ENCODE measurements at regions not wholly inside any gene's neighbourhood (a gene's known extent, or its start where the extent isn't known, plus 50 kb on each side); places are given as distances from the start of the nearest gene placed in this dataset.
A peak's percentile ranks its signal among the peaks of the same experiment; 100 is the strongest.

DNA sequence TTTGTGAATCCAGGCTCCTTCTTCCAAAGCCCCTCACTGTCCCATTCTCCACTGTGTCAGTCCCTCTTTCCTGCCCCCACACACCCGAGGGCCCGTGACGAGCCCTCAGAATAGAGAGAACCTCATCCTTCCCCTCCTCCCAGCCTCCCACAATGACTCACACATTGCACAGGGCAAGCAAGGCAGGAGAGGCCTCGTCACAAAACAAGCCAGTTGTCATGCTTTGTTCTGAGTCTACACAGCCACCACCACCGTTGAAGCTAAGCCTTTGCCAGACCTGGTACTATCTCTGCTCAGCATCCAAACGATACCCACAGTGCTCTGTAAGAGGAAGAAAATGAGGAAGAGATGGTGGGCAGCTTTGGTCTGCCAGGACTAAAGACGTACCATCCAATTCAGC is 142.2 kb upstream of the ZNF366 start:
- WGBS, 5 donors = 70 to 86% (median 79%) methylated on average over 7 of the region's 7 CpGs
- H3K27ac ChIP-seq = no peak overlapping the region
- DNase-seq = peak in 1 of 2 donors; percentile 26
- intact Hi-C loops (cut with DNase I; ENCODE audit: low total_unique reads) = no loop called here
- H3K4me3 ChIP-seq = no peak overlapping the region
- no peaks in the 10 kb centered on the region for H3K27me3 ChIP-seq
- no peaks in the 10 kb centered on the region for H3K36me3 ChIP-seq
- no peak for TF ChIP-seq POLR2AphosphoS5 (IDR thresholded peaks at IDR 0.05)
- no peaks in the 10 kb centered on the region for H3K9me3 ChIP-seq
- H3K4me1 ChIP-seq = peaks cover 0 to 16% (median 0%) of the 10 kb centered on the region in 4 donors

- 73 to 93% (median 91%) methylated on average over 1 of the region's 1 CpG for WGBS, 5 donors
- peak in 1 of 2 donors; percentile 63 for DNase-seq
- no peak for TF ChIP-seq EP300 (IDR thresholded peaks at IDR 0.05)
- TF ChIP-seq POLR2A (IDR thresholded peaks at IDR 0.05) = no peak
- TF ChIP-seq POLR2AphosphoS5 (IDR thresholded peaks at IDR 0.05) = no peak
- TF ChIP-seq, protein P1, sequence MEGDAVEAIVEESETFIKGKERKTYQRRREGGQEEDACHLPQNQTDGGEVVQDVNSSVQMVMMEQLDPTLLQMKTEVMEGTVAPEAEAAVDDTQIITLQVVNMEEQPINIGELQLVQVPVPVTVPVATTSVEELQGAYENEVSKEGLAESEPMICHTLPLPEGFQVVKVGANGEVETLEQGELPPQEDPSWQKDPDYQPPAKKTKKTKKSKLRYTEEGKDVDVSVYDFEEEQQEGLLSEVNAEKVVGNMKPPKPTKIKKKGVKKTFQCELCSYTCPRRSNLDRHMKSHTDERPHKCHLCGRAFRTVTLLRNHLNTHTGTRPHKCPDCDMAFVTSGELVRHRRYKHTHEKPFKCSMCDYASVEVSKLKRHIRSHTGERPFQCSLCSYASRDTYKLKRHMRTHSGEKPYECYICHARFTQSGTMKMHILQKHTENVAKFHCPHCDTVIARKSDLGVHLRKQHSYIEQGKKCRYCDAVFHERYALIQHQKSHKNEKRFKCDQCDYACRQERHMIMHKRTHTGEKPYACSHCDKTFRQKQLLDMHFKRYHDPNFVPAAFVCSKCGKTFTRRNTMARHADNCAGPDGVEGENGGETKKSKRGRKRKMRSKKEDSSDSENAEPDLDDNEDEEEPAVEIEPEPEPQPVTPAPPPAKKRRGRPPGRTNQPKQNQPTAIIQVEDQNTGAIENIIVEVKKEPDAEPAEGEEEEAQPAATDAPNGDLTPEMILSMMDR (IDR thresholded peaks at IDR 0.05) = no peak
- Histone ChIP-seq H3K36me3 (no peaks in the 10 kb centered on the region), H3K4me1 (peaks cover 0 to 10% (median 0%) of the 10 kb centered on the region in 4 donors), H3K4me3 (no peak overlapping the region), H3K27me3 (no peaks in the 10 kb centered on the region), H3K9me3 (no peaks in the 10 kb centered on the region), H3K27ac (no peak overlapping the region)
- intact Hi-C loops (cut with DNase I; ENCODE audit: low total_unique reads) = no loop called here
Observed at GRCh38 chr5:72648480-72648879, 141.3 kb upstream of the ZNF366 start.

GRCh38 chr5:72647806-72648205 is 140.6 kb upstream of the ZNF366 start:
- Histone ChIP-seq H3K4me3 (no peak overlapping the region), H3K36me3 (no peaks in the 10 kb centered on the region), H3K4me1 (peaks cover 0 to 10% (median 0%) of the 10 kb centered on the region in 4 donors), H3K27ac (no peak overlapping the region), H3K9me3 (no peaks in the 10 kb centered on the region), H3K27me3 (no peaks in the 10 kb centered on the region)
- 40 to 67% (median 52%) methylated on average over 2 of the region's 2 CpGs for WGBS, 5 donors
- TF ChIP-seq EP300 (IDR thresholded peaks at IDR 0.05) (no peak), POLR2A (IDR thresholded peaks at IDR 0.05) (no peak), POLR2AphosphoS5 (IDR thresholded peaks at IDR 0.05) (no peak)
- TF ChIP-seq, protein P1 (IDR thresholded peaks at IDR 0.05) = no peak
- DNase-seq = peak in 1 of 2 donors; percentile 27
- intact Hi-C loops (cut with DNase I; ENCODE audit: low total_unique reads) = no loop called here

GRCh38 chr5:72646246-72646866 is 139.1 kb upstream of the ZNF366 start:
- Histone ChIP-seq H3K4me1 (peaks cover 0 to 10% (median 0%) of the 10 kb centered on the region in 4 donors), H3K27me3 (no peaks in the 10 kb centered on the region), H3K36me3 (no peaks in the 10 kb centered on the region), H3K4me3 (no peak overlapping the region), H3K9me3 (no peaks in the 10 kb centered on the region), H3K27ac (no peak overlapping the region)
- WGBS, 5 donors = 78 to 90% (median 85%) methylated on average over 2 of the region's 2 CpGs
- peak in 1 of 2 donors; percentile 25 for DNase-seq
- no peak for TF ChIP-seq EP300 (IDR thresholded peaks at IDR 0.05)
- no peak for TF ChIP-seq POLR2AphosphoS5 (IDR thresholded peaks at IDR 0.05)
- TF ChIP-seq POLR2A (IDR thresholded peaks at IDR 0.05) = no peak
- TF ChIP-seq, protein P1 (IDR thresholded peaks at IDR 0.05) = no peak
- intact Hi-C loops (cut with DNase I; ENCODE audit: low total_unique reads) = no loop called here
